ENCODE measurements at regions not wholly inside any gene's neighbourhood (a gene's known extent, or its start where the extent isn't known, plus 50 kb on each side); places are given as distances from the start of the nearest gene placed in this dataset.
A peak's percentile ranks its signal among the peaks of the same experiment; 100 is the strongest.
"Not testable (repeated sequence)": the region's sequence is repeated elsewhere in the genome, so short reads cannot be mapped to it uniquely, and the experiment has no call there.

GRCh38 chr6:22349051-22349450 lies 52.2 kb upstream of the PRL start:
- no peak for DNase-seq (ENCODE audit: low read depth)

DNA sequence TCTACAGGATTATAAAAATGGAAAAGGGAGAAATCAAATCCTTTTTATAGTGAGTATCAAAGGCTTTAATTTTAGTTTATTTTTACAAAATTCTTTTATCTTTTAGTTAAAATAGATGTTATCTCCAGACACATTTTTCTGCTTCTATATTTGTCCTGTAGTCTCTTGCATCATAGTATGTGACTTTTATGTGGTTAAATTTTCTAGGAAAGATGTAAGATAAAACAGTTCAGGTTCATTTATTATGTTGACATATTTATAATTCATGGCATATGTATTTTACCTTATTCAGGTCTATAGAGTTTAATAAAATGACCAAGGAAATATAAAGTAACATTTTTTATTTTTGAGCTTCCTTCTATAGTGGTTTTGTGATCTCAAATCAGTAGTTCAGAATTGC lies 52.7 kb upstream of the PRL start:
- no peak for DNase-seq (ENCODE audit: low read depth)

DNA sequence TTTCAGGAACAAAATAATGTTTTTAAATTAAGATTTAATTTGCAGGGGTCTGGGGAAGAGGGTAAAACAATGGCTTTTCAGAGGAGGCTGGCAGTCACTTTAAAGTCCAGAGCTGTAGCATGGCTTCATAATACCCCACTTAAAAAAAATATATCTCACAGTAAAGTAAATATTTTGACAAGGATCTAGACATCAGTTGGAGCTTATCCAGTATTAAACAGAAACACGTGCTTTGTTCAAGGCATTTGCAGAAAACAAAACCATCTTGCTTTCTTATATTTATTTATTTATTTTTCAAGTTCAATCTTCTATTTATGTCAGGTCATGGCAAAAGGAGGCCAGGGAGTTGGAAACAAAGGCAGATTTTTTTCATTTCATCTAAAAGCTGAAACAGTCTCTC lies 53.3 kb upstream of the PRL start:
- no peak for DNase-seq (ENCODE audit: low read depth)

DNA sequence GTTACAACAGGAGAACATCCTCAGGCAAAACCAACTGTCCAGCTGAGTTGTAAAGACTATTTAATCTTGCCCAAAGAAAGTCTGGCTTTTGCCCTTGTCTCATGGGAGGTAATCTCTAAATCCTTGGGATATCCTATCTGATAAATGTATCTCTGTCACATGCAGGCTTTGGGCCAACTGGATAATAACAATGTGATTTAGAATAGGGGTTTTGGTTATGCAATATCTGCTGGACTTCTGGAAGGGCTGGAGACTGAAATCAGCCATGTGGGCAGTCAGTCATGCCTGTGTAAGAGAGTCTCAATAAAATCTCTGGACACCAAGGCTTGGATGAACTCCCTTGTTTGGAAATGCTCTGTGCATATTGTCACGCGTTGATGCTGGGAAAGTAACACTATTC lies 56.3 kb upstream of the PRL start:
- DNase-seq (ENCODE audit: low read depth) = no peak

- no peak for DNase-seq (ENCODE audit: low read depth)
Observed at GRCh38 chr6:22356362-22356940, 59.6 kb upstream of the PRL start.

GRCh38 chr6:22357724-22358189 lies 60.9 kb upstream of the PRL start:
- DNase-seq (ENCODE audit: low read depth) = no peak

DNA sequence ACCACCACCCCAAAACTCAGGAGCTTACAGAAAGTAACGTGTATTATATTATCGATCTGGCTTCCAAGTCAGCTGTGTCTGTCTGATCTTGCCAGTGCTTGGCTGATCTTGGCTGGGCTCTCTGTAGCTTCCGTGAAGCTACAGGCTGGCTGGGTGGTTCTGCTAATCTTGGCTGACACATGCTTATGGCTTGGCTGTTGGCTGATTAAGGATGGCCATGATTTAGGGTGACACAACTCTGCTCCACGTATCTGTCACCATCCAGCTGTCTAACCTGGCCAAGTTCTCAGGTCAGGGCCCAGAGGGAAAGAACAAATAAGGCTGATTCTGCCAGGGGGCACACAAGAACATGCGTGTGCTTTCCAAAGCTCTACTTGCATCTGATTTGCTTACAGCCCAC lies 64.7 kb upstream of the PRL start:
- DNase-seq (ENCODE audit: low read depth) = no peak

DNA sequence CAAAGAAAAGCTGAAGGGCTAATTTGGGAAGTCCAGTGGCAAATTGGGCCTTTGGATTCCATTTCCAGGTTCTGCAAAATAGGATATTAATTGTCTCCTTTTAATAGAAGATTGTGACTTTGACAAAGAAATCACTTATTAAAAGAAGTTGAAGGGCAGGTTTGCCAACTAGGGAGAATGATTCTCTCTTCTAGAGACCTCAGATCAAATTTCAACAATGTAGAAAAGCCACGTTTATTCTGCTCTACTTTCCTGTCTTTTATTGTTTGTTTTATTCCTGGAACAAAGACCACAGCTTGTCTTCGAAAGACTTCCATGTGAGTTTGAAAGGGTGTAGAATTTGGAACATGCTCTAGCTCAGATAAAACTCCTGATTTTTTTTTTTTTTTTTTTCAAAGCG lies 65.5 kb upstream of the PRL start:
- DNase-seq (ENCODE audit: low read depth) = no peak

GRCh38 chr6:22363166-22363713 lies 66.4 kb upstream of the PRL start:
- no peak for DNase-seq (ENCODE audit: low read depth)

- no peak for DNase-seq (ENCODE audit: low read depth)
Observed at GRCh38 chr6:22363714-22364239, 66.9 kb upstream of the PRL start.

GRCh38 chr6:22364306-22364705 lies 67.5 kb upstream of the PRL start:
- DNase-seq (ENCODE audit: low read depth) = peak; percentile 3

GRCh38 chr6:22366214-22366613 lies 69.4 kb upstream of the PRL start:
- DNase-seq (ENCODE audit: low read depth) = no peak

DNA sequence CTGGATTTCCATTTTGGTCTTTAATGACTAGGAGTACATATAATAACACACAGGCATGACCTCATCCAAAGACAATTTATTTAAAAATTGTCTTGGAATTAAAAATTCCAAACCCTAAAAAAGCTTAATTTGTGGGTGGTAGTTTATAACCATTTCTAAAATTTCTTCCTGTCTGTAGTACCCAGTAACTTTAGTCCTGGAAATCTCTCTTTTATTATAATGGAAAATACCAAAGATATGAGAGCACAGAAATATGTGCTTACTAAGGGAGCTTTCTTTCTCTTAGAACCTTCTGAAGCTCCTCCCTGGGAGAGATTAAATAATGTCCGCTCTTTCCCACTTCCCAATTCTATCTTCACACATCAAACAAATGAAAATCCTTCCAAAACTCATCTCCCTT lies 70.5 kb upstream of the PRL start:
- DNase-seq (ENCODE audit: low read depth) = no peak

- no peak for DNase-seq (ENCODE audit: low read depth)
Observed at GRCh38 chr6:22368794-22369193, 72.0 kb upstream of the PRL start.

DNA sequence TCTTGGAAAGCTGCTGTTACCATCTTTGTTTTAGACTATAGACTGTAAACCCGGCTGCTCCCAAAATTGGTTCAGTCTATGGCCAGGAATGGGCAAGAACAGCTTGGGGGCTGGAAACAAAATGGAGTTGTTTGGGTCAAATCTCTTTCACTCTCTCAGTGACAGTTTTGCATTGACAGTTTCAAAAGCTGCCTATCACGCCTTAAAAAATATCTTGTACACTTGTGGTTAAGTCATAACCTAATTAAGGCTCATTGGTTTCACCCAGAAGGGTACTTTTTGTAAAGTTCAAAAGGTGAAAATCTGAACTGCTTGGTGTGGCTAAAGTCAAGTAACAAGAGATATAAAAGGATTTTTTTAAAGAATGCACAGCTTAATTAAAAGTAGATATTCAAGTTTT lies 76.1 kb upstream of the PRL start:
- DNase-seq (ENCODE audit: low read depth) = no peak

DNA sequence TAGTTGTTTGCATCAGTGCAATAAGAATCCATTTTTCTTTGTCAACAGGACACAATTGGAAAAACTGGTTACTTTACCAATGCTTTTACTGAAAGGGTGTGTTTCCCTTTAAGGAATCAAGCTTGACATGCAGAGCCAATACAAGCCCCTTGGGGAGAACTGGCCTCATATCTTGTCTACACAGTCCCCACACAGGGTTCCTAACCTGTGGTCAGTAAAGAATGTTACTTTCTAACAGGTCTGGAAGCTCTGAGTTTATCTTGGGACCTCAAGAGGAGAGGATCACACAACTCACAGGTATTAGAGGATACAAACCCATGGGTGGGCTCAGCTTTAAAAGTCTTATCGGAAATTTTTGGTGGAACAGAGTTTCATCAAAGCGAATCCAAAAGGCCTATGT lies 78.1 kb upstream of the PRL start:
- DNase-seq (ENCODE audit: low read depth) = not testable (repeated sequence)

DNA sequence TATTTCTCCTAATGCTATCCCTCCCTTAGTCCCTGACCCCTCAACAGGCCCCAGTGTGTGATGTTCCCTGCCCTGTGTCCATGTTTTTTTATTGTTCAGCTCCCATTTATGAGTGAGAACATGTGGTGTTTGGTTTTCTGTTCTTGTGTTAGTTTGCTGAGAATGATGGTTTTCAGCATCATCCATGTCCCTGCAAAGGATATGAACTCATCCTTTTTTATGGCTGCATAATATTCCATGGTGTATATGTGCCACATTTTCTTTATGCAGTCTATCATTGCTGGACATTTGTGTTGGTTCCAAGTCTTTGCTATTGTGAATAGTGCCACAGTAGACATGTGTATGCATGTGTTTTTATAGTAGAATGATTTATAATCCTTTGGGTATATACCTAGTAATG lies 79.5 kb upstream of the PRL start:
- DNase-seq (ENCODE audit: low read depth) = not testable (repeated sequence)

GRCh38 chr6:22378536-22378935 lies 81.7 kb upstream of the PRL start:
- not testable (repeated sequence) for DNase-seq (ENCODE audit: low read depth)

GRCh38 chr6:22380236-22380635 lies 83.4 kb upstream of the PRL start:
- DNase-seq (ENCODE audit: low read depth) = no peak

GRCh38 chr6:22381845-22382544 lies 85.2 kb upstream of the PRL start:
- no peak for DNase-seq (ENCODE audit: low read depth)

DNA sequence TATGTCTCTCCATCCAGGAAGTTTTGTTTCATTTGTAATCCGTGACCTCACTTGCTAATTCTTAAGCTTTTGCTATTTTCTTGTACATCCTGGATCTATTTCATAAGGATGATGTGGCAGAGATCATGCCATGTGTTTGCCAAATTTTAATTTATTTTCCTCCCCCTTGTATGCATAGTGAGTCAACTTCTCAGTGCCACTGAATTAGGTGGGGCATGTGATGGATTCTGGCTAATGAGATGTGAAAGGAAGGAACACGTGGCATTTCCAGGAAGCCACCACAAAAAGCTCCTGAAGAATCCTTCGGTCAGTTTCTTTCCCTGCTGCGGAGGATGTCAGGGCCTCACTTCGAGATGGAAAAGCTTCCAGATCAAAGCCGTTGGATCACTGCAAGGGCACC lies 86.2 kb upstream of the PRL start:
- DNase-seq (ENCODE audit: low read depth) = no peak

DNA sequence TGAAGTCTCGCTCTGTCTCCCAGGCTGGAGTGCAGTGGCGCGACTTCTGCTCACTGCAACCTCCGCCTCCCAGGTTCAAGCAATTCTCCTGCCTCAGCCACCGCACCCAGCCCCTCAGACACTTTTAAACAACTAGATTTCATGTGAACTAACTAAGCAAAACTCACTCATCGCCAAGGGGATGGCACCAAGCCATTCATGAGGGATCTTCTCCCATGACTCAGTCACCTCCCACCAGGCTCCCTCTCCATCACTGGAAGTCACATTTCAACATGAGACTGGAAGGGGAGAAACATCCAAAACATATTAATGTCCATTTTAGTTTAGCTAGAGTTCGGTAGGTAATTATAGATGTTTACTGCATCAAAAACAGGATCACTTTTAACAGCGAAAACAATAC lies 95.9 kb upstream of the PRL start:
- no peak for DNase-seq (ENCODE audit: low read depth)

- DNase-seq (ENCODE audit: low read depth) = no peak
Observed at GRCh38 chr6:22394691-22395090, 97.9 kb upstream of the PRL start.
